Suprapubic skin (tissue), 4 donors: ENCODE measurements at regions not wholly inside any gene's neighbourhood (a gene's known extent, or its start where the extent isn't known, plus 50 kb on each side); places are given as distances from the start of the nearest gene placed in this dataset.
"Not testable (repeated sequence)": the region's sequence is repeated elsewhere in the genome, so short reads cannot be mapped to it uniquely, and the experiment has no call there.

ENCODE experiments used
- DNase-seq, 2 donors: peaks; one replicate each; pipeline ENCODE4 v3.0.0-alpha.2; 2019; ENCODE audit warnings: low spot score in 2 of 2
- H3K27ac ChIP-seq: fragments of 200-600 bp; sonication (generic); one replicate; pipeline ENCODE4 v1.5.1; 2019
- H3K27me3 ChIP-seq: fragments of 200-600 bp; sonication (generic); one replicate; pipeline ENCODE4 v1.5.1; 2019
- H3K36me3 ChIP-seq: fragments of 200-600 bp; sonication (generic); one replicate; pipeline ENCODE4 v1.5.1; 2019
- H3K4me1 ChIP-seq: fragments of 200-600 bp; sonication (generic); one replicate; pipeline ENCODE4 v1.5.1; 2019
- H3K4me3 ChIP-seq: fragments of 200-600 bp; sonication (generic); one replicate; pipeline ENCODE4 v1.5.1; 2019; ENCODE audit warnings: mild to moderate bottlenecking
- H3K9me3 ChIP-seq: fragments of 200-600 bp; sonication (generic); one replicate; pipeline ENCODE4 v1.5.1; 2019
- CTCF ChIP-seq, 2 donors: fragments of 200-600 bp in 1 of 2; fragments of 450-650 bp in 1 of 2; sonication (generic) in 1 of 2; IDR thresholded peaks; one replicate each; pipeline ENCODE4 v1.5.1; 2016 to 2019; ENCODE audit warnings: antibody characterized with exemption in 2 of 2, mild to moderate bottlenecking in 1 of 2, moderate library complexity in 1 of 2
- EP300 ChIP-seq: sonication (generic); formaldehyde crosslinking; IDR thresholded peaks from one replicate; pipeline ENCODE4 v1.6.1; 2017; ENCODE audit warnings: antibody characterized with exemption
- POLR2A ChIP-seq, 2 donors: fragments of 450-650 bp; IDR thresholded peaks; one replicate each; pipeline ENCODE4 v1.6.1; 2017; ENCODE audit warnings: antibody characterized with exemption in 2 of 2, mild to moderate bottlenecking in 2 of 2, moderate library complexity in 2 of 2
- POLR2AphosphoS5 ChIP-seq, 3 donors: sonication (generic); formaldehyde crosslinking; IDR thresholded peaks; one replicate each; pipeline ENCODE4 v1.6.1; 2017; ENCODE audit warnings: antibody characterized with exemption in 3 of 3
- WGBS: methylation state at CpG from one replicate; pipeline ENCODE4 v1.1.5; 2018; 5-methylcytosine and 5-hydroxymethylcytosine counted together

- not testable (repeated sequence) for H3K9me3 ChIP-seq, H3K4me3 ChIP-seq, H3K27ac ChIP-seq, DNase-seq, H3K36me3 ChIP-seq, H3K4me1 ChIP-seq
- WGBS = 91% methylated on average over 12 of the region's 12 CpGs
- H3K27me3 ChIP-seq = peaks cover 77% of the 10 kb centered on the region
Observed at GRCh38 chr1:2851918-2852317, 50.4 kb upstream of the TTC34 start.

GRCh38 chr1:2853711-2854110 is 52.2 kb upstream of the TTC34 start:
- Histone ChIP-seq H3K27ac (no peak overlapping the region), H3K4me1 (peaks cover 4% of the 10 kb centered on the region), H3K27me3 (peaks cover 77% of the 10 kb centered on the region), H3K9me3 (no peaks in the 10 kb centered on the region), H3K36me3 (no peaks in the 10 kb centered on the region), H3K4me3 (no peak overlapping the region)
- WGBS = 78% methylated on average over 9 of the region's 9 CpGs
- no peak for DNase-seq
- TF ChIP-seq POLR2A (IDR thresholded peaks at IDR 0.05) = no peak
- TF ChIP-seq POLR2AphosphoS5 (IDR thresholded peaks at IDR 0.05) = no peak
- no peak for TF ChIP-seq EP300
- TF ChIP-seq CTCF (IDR thresholded peaks at IDR 0.05) = no peak

- WGBS = 83% methylated on average over 8 of the region's 13 CpGs
- H3K4me3 ChIP-seq = no peak overlapping the region
- H3K9me3 ChIP-seq = no peaks in the 10 kb centered on the region
- H3K36me3 ChIP-seq = no peaks in the 10 kb centered on the region
- DNase-seq = no peak
- TF ChIP-seq POLR2A (IDR thresholded peaks at IDR 0.05) (no peak), EP300 (no peak), CTCF (IDR thresholded peaks at IDR 0.05) (no peak), POLR2AphosphoS5 (IDR thresholded peaks at IDR 0.05) (no peak)
- no peak overlapping the region for H3K27ac ChIP-seq
- H3K27me3 ChIP-seq = peaks cover 74% of the 10 kb centered on the region
- H3K4me1 ChIP-seq = peaks cover 4% of the 10 kb centered on the region
Observed at GRCh38 chr1:2854151-2854550, 52.7 kb upstream of the TTC34 start.

GRCh38 chr1:2854611-2855010 is 53.1 kb upstream of the TTC34 start:
- no peak for DNase-seq
- H3K36me3 ChIP-seq = no peaks in the 10 kb centered on the region
- no peak overlapping the region for H3K27ac ChIP-seq
- WGBS = 67% methylated on average over 1 of the region's 11 CpGs
- no peaks in the 10 kb centered on the region for H3K9me3 ChIP-seq
- H3K27me3 ChIP-seq = peaks cover 71% of the 10 kb centered on the region
- H3K4me3 ChIP-seq = no peak overlapping the region
- H3K4me1 ChIP-seq = peaks cover 4% of the 10 kb centered on the region
- no peak for TF ChIP-seq POLR2A (IDR thresholded peaks at IDR 0.05)
- TF ChIP-seq POLR2AphosphoS5 (IDR thresholded peaks at IDR 0.05) = no peak
- TF ChIP-seq EP300 = no peak
- no peak for TF ChIP-seq CTCF (IDR thresholded peaks at IDR 0.05)

GRCh38 chr1:2855206-2856065 is 53.9 kb upstream of the TTC34 start:
- H3K9me3 ChIP-seq = no peaks in the 10 kb centered on the region
- DNase-seq = no peak
- H3K4me1 ChIP-seq = peaks cover 4% of the 10 kb centered on the region
- TF ChIP-seq POLR2A (IDR thresholded peaks at IDR 0.05) (no peak), CTCF (IDR thresholded peaks at IDR 0.05) (no peak), POLR2AphosphoS5 (IDR thresholded peaks at IDR 0.05) (no peak), EP300 (no peak)
- no peaks in the 10 kb centered on the region for H3K36me3 ChIP-seq
- WGBS = 38% methylated on average over 56 of the region's 57 CpGs
- peaks cover 70% of the 10 kb centered on the region for H3K27me3 ChIP-seq
- H3K4me3 ChIP-seq = no peak overlapping the region
- H3K27ac ChIP-seq = no peak overlapping the region

GRCh38 chr1:2856066-2856390 is 54.5 kb upstream of the TTC34 start:
- TF ChIP-seq CTCF (IDR thresholded peaks at IDR 0.05) (no peak), EP300 (no peak)
- peaks cover 4% of the 10 kb centered on the region for H3K4me1 ChIP-seq
- H3K27me3 ChIP-seq = peaks cover 69% of the 10 kb centered on the region
- H3K4me3 ChIP-seq = no peak overlapping the region
- no peak for DNase-seq
- WGBS = 59% methylated on average over 3 of the region's 13 CpGs
- H3K27ac ChIP-seq = no peak overlapping the region
- H3K9me3 ChIP-seq = no peaks in the 10 kb centered on the region
- H3K36me3 ChIP-seq = no peaks in the 10 kb centered on the region
